Astrocyte (in vitro differentiated cells and primary cell): ENCODE measurements at regions not wholly inside any gene's neighbourhood (a gene's known extent, or its start where the extent isn't known, plus 50 kb on each side); places are given as distances from the start of the nearest gene placed in this dataset.

Source experiments
- DNase-seq: peaks from one replicate; pipeline ENCODE4 v3.0.0-alpha.2; 2010; ENCODE audit warnings: low read depth
- FAIRE-seq: peaks from 2 replicates; lab custom pipeline; 2011; peaks lifted over from hg19 to GRCh38; lab: Jason Lieb, UNC
- H2AFZ ChIP-seq: 2 replicates; pipeline ENCODE4 v1.6.0; 2012; ENCODE audit warnings: low read depth, low read length, inconsistent platforms
- H3K27ac ChIP-seq: 2 replicates; pipeline ENCODE4 v1.5.1; 2011; ENCODE audit warnings: low read depth, low read length, inconsistent platforms
- H3K27me3 ChIP-seq: 2 replicates; pipeline ENCODE4 v1.6.0; 2011; ENCODE audit warnings: low read length, inconsistent platforms; ENCODE audit not compliant: insufficient read depth
- H3K36me3 ChIP-seq: 2 replicates; pipeline ENCODE4 v1.5.1; 2011; ENCODE audit warnings: low read length, inconsistent platforms; ENCODE audit not compliant: insufficient read depth
- H3K4me1 ChIP-seq: 2 replicates; pipeline ENCODE4 v1.5.1; 2011; ENCODE audit warnings: low read length, inconsistent platforms; ENCODE audit not compliant: insufficient read depth
- H3K4me2 ChIP-seq: 2 replicates; pipeline ENCODE4 v1.6.0; 2012; ENCODE audit warnings: low read length, inconsistent platforms
- H3K4me3 ChIP-seq: 2 replicates; pipeline ENCODE4 v1.5.1; 2011; ENCODE audit warnings: low read depth, mild to moderate bottlenecking, low read length, inconsistent platforms; ENCODE audit not compliant: insufficient read depth
- H3K79me2 ChIP-seq: 2 replicates; pipeline ENCODE4 v1.6.0; 2012; ENCODE audit warnings: mild to moderate bottlenecking, low read length, inconsistent platforms; ENCODE audit not compliant: insufficient read depth
- H3K9ac ChIP-seq: 2 replicates; pipeline ENCODE4 v1.6.0; 2012; ENCODE audit warnings: mild to moderate bottlenecking, low read length, inconsistent platforms
- H3K9me3 ChIP-seq: 2 replicates; pipeline ENCODE4 v1.5.1; 2012; ENCODE audit warnings: low read depth, mild to moderate bottlenecking, low read length, inconsistent platforms; ENCODE audit not compliant: insufficient read depth
- H4K20me1 ChIP-seq: 2 replicates; pipeline ENCODE4 v1.6.0; 2012; ENCODE audit warnings: low read length, inconsistent platforms; ENCODE audit not compliant: insufficient read depth
- H3K27ac Mint-ChIP-seq: one replicate; pipeline ENCODE4 v1.8.0; 2021; ENCODE audit warnings: mild to moderate bottlenecking, mixed read lengths; ENCODE audit not compliant: unreplicated experiment
- H3K27me3 Mint-ChIP-seq: one replicate; pipeline ENCODE4 v1.8.0; 2021; ENCODE audit warnings: low read depth, mixed read lengths; ENCODE audit not compliant: unreplicated experiment
- H3K36me3 Mint-ChIP-seq: one replicate; pipeline ENCODE4 v1.8.0; 2021; ENCODE audit warnings: low read depth, mixed read lengths; ENCODE audit not compliant: unreplicated experiment
- H3K4me1 Mint-ChIP-seq: one replicate; pipeline ENCODE4 v1.8.0; 2021; ENCODE audit warnings: low read depth, mixed read lengths; ENCODE audit not compliant: unreplicated experiment
- H3K4me3 Mint-ChIP-seq: one replicate; pipeline ENCODE4 v1.8.0; 2021; ENCODE audit warnings: mild to moderate bottlenecking, moderate library complexity, mixed read lengths; ENCODE audit not compliant: unreplicated experiment
- H3K9me3 Mint-ChIP-seq: one replicate; pipeline ENCODE4 v1.8.0; 2021; ENCODE audit warnings: mild to moderate bottlenecking, mixed read lengths; ENCODE audit not compliant: unreplicated experiment
- EZH2 ChIP-seq: IDR thresholded peaks from 2 replicates; pipeline ENCODE4 v1.6.1; 2012; ENCODE audit warnings: mild to moderate bottlenecking, low read length, inconsistent platforms; ENCODE audit not compliant: insufficient read depth
- TF ChIP-seq, protein P1 (sequence below): IDR thresholded peaks from 2 replicates; pipeline ENCODE4 v1.5.1; 2011; ENCODE audit warnings: low read depth, mild to moderate bottlenecking, inconsistent platforms, low read length, moderate library complexity; ENCODE audit not compliant: insufficient read depth

DNA sequence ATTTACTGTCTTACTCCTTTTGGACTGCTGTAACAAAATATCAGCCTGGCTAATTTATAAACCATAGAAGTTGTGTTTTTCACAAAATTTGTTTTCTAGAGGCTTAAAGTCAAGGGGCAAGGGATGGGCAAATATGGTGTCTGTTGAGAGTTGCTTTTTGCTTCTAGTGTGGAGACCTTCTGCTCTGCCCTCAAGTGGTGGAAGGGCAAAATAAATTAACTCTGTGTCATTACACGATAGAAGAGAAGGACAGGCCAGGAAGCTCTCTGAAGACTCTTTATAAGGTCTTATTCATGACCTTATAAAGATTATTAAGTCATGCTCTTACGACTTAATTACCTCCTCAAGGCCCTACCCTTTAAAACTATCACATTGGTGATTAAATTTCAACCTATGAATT is 181.2 kb upstream of the LRATD1 start:
- H3K9me3 ChIP-seq = no peaks in the 10 kb centered on the region
- H3K9me3 Mint-ChIP-seq = peaks cover 3% of the 10 kb centered on the region
- no peaks in the 10 kb centered on the region for H3K36me3 ChIP-seq
- H3K4me1 ChIP-seq = no peaks in the 10 kb centered on the region
- H3K36me3 Mint-ChIP-seq = no peaks in the 10 kb centered on the region
- no peaks in the 10 kb centered on the region for H3K4me1 Mint-ChIP-seq
- no peak overlapping the region for H3K4me3 ChIP-seq
- H3K27me3 Mint-ChIP-seq = no peaks in the 10 kb centered on the region
- FAIRE-seq (no peak), DNase-seq (no peak)
- H2AFZ ChIP-seq = no peak overlapping the region
- no peak overlapping the region for H3K4me2 ChIP-seq
- H4K20me1 ChIP-seq = no peaks in the 10 kb centered on the region
- H3K79me2 ChIP-seq = no peaks in the 10 kb centered on the region
- no peak overlapping the region for H3K27ac Mint-ChIP-seq
- H3K27ac ChIP-seq = no peak overlapping the region
- TF ChIP-seq, protein P1, sequence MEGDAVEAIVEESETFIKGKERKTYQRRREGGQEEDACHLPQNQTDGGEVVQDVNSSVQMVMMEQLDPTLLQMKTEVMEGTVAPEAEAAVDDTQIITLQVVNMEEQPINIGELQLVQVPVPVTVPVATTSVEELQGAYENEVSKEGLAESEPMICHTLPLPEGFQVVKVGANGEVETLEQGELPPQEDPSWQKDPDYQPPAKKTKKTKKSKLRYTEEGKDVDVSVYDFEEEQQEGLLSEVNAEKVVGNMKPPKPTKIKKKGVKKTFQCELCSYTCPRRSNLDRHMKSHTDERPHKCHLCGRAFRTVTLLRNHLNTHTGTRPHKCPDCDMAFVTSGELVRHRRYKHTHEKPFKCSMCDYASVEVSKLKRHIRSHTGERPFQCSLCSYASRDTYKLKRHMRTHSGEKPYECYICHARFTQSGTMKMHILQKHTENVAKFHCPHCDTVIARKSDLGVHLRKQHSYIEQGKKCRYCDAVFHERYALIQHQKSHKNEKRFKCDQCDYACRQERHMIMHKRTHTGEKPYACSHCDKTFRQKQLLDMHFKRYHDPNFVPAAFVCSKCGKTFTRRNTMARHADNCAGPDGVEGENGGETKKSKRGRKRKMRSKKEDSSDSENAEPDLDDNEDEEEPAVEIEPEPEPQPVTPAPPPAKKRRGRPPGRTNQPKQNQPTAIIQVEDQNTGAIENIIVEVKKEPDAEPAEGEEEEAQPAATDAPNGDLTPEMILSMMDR = no peak
- TF ChIP-seq EZH2 = no peak
- H3K4me3 Mint-ChIP-seq = no peak overlapping the region
- no peak overlapping the region for H3K9ac ChIP-seq
- H3K27me3 ChIP-seq = no peaks in the 10 kb centered on the region

DNA sequence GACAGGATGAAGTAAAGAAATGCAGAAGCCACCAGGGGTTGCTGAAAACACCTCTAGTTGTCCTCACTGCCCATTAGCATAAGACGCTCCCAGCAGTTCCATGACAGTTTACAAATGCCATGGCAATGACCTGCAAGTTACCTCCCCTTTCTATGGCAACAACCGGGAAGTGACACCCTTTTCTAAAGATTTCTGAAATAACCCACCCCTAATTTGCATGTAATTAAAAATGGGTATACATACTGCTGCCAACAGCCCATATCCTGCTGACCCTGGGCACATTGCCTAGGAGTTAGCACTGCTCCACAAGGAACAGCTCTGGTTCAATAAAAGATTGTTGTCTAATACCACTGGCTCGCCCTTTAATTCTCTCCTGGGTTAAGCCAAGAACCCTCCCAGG is 178.3 kb upstream of the LRATD1 start:
- no peak overlapping the region for H3K4me3 Mint-ChIP-seq
- peaks cover 3% of the 10 kb centered on the region for H3K9me3 Mint-ChIP-seq

DNA sequence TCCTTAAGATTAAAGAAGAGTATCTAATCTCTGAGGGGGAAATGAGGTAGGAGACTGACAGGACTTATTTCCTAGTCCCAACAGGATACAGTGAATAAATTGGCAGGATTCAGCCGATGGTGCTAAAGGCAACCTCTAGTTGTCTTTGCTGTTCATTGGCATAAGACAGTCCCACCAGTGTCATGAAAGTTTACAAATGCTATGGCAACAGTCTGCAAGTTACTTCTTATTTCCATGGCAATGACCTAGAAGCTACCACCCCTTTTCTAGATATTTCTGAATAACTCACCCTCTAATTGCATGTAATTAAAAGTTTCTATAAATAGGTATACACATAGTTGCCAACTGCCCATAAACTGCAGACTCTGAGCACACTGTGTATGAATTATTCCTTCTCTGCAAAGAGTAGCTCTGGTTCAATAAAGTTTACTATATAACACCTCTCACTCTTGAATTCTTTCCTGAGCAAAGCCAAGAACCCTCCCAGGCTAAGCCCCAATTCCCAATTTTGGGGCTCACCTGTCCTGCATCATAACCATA is 172.7 kb upstream of the LRATD1 start:
- H3K27me3 Mint-ChIP-seq = no peaks in the 10 kb centered on the region
- H3K36me3 Mint-ChIP-seq = no peaks in the 10 kb centered on the region
- H3K4me3 Mint-ChIP-seq = no peak overlapping the region
- no peaks in the 10 kb centered on the region for H3K4me1 ChIP-seq
- peaks cover 2% of the 10 kb centered on the region for H3K9me3 Mint-ChIP-seq
- H3K9ac ChIP-seq = no peak overlapping the region
- no peak overlapping the region for H3K4me2 ChIP-seq
- no peak overlapping the region for H3K27ac Mint-ChIP-seq
- H3K27ac ChIP-seq = no peak overlapping the region
- TF ChIP-seq EZH2 = no peak
- peaks cover 2% of the 10 kb centered on the region for H3K9me3 ChIP-seq
- FAIRE-seq (no peak), DNase-seq (no peak)
- no peaks in the 10 kb centered on the region for H3K79me2 ChIP-seq
- H3K4me1 Mint-ChIP-seq = no peaks in the 10 kb centered on the region
- H3K4me3 ChIP-seq = no peak overlapping the region
- H2AFZ ChIP-seq = no peak overlapping the region
- H4K20me1 ChIP-seq = no peaks in the 10 kb centered on the region
- H3K36me3 ChIP-seq = no peaks in the 10 kb centered on the region
- H3K27me3 ChIP-seq = no peaks in the 10 kb centered on the region

More for the DNA sequence above, 178.3 kb upstream of the LRATD1 start:
- Mint-ChIP-seq H3K27ac (no peak overlapping the region), H3K4me1 (no peaks in the 10 kb centered on the region), H3K27me3 (no peaks in the 10 kb centered on the region), H3K36me3 (no peaks in the 10 kb centered on the region)
- H3K9me3 ChIP-seq = peaks cover 2% of the 10 kb centered on the region
- H3K9ac ChIP-seq = no peak overlapping the region
- no peaks in the 10 kb centered on the region for H4K20me1 ChIP-seq
- no peaks in the 10 kb centered on the region for H3K27me3 ChIP-seq
- H3K4me1 ChIP-seq = no peaks in the 10 kb centered on the region
- no peak overlapping the region for H3K4me3 ChIP-seq
- no peaks in the 10 kb centered on the region for H3K79me2 ChIP-seq
- TF ChIP-seq, protein P1 = no peak
- no peak for TF ChIP-seq EZH2
- H3K4me2 ChIP-seq = no peak overlapping the region
- no peak for DNase-seq
- no peak for FAIRE-seq
- no peaks in the 10 kb centered on the region for H3K36me3 ChIP-seq
- H2AFZ ChIP-seq = no peak overlapping the region
- H3K27ac ChIP-seq = no peak overlapping the region
